ENCODE measurements at regions not wholly inside any gene's neighbourhood (a gene's known extent, or its start where the extent isn't known, plus 50 kb on each side); places are given as distances from the start of the nearest gene placed in this dataset.
"Not testable (repeated sequence)": the region's sequence is repeated elsewhere in the genome, so short reads cannot be mapped to it uniquely, and the experiment has no call there.

GRCh38 chr9:6160579-6160978 lies 55.0 kb upstream of the IL33 start:
- DNase-seq (ENCODE audit: low spot score), result no peak

- no peak for DNase-seq (ENCODE audit: low spot score)
Observed at GRCh38 chr9:6153425-6153824, 62.2 kb upstream of the IL33 start.

DNA sequence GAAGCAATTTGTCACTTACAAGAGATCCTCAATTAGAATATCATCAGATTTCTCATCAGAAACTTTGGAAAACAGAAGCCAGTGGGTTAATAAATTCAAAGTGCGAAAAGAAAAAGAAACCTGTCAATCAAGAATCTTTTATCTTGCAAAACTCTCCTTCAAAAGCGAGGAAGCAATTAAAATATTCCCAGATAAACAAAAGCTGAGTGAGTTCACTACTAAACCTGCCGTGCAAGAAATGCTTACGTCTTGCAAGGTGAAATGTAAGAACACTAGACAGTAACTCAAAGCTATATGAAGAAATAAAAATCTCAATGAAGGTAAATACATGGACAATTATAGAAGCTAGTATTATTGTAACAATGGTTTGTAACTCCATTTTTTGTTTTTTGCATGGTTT lies 62.8 kb upstream of the IL33 start:
- no peak for DNase-seq (ENCODE audit: low spot score)

GRCh38 chr9:6150483-6150882 lies 65.1 kb upstream of the IL33 start:
- DNase-seq (ENCODE audit: low spot score), result no peak

DNA sequence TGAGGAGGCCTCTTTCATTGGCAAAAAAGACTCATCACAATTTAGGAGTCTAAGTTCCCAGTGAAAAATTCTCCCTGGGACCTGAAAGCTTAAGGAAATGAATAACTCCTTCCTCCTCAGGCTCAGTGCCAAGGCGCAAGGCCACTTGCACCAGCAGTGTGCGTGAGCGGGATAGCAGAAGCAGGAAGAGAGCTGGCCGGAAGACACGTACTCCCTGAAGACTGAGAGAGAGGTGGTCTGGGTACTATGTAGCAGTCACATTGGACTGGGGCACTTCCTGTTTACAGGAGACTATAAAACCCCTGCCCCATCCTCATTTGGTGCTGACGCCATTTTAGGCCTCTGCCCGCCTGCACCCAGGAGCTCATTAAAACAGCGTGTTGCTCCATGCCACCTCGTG lies 66.3 kb upstream of the IL33 start:
- no peak for DNase-seq (ENCODE audit: low spot score)

GRCh38 chr9:6147846-6148245 lies 67.8 kb upstream of the IL33 start:
- no peak for DNase-seq (ENCODE audit: low spot score)

DNA sequence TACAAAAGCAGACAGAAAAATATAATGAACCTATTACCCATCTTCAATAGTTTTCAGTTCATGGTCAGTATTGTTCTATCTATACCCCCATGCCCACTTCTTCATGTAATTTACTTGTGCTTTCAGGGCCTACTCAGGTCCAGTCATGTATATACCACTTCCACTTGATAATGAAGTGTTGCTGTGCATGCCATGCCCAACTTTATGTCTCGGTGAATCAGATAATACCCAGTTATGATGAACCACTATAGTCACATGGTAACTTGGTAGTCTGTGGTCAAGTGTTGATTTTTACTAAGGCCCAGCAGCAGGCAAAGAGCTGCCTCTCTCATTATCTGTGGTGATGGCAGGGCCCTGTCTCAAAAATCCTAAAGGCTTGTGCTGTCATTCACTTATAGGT lies 70.7 kb upstream of the IL33 start:
- DNase-seq (ENCODE audit: low spot score), result no peak

- DNase-seq (ENCODE audit: low spot score), result no peak
Observed at GRCh38 chr9:6142799-6143454, 72.7 kb upstream of the IL33 start.

- DNase-seq (ENCODE audit: low spot score), result not testable (repeated sequence)
Observed at GRCh38 chr9:6135780-6136179, 79.8 kb upstream of the IL33 start.

- DNase-seq (ENCODE audit: low spot score), result no peak
Observed at GRCh38 chr9:6134661-6135180, 80.9 kb upstream of the IL33 start.

- no peak for DNase-seq (ENCODE audit: low spot score)
Observed at GRCh38 chr9:6133346-6134063, 82.1 kb upstream of the IL33 start.

GRCh38 chr9:6132650-6133049 lies 83.0 kb upstream of the IL33 start:
- DNase-seq (ENCODE audit: low spot score), result no peak

- DNase-seq (ENCODE audit: low spot score), result no peak
Observed at GRCh38 chr9:6128030-6128429, 87.6 kb upstream of the IL33 start.

DNA sequence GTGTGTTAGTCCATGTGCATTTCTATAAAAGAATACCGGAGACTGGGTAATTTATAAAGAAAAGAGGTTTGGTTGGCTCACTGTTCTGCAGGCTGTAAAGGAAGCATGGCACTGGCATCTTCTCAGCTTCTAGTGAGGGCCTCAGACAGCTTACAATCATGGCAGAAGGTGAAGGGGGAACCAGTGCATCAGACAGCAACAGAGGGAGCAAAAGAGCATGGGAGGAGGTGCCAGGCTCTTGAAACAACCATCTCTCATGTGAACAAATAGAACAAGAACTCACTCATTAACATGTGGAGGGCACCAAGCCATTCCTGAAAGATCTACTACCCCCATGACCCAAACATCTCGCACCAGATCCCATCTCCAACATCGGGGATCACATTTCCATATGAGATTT lies 89.2 kb upstream of the IL33 start:
- no peak for DNase-seq (ENCODE audit: low spot score)

GRCh38 chr9:6123416-6123815 lies 92.2 kb upstream of the IL33 start:
- DNase-seq (ENCODE audit: low spot score), result no peak

GRCh38 chr9:6121707-6122106 lies 93.9 kb upstream of the IL33 start:
- DNase-seq (ENCODE audit: low spot score), result no peak

DNA sequence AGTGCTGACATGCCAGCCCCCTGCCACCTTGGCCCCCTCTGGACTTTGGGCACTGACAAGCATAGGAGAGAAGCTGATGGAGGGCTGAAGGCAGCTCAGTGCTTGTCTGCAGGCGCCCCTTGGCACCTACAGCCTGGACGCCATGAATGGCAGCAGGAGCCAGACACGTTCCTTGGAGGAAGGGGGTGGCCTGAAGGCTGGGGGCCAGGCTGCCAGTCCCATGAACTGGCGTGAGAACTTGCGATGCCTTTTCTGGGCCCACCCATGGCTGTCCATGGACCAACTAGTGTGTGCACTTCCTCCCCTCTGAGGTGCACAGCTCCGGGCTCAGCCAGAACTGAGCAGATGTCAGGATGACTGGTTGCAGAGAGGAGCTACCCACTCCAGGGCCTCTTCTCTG lies 99.0 kb upstream of the RANBP6 start:
- no peak for DNase-seq (ENCODE audit: low spot score)

DNA sequence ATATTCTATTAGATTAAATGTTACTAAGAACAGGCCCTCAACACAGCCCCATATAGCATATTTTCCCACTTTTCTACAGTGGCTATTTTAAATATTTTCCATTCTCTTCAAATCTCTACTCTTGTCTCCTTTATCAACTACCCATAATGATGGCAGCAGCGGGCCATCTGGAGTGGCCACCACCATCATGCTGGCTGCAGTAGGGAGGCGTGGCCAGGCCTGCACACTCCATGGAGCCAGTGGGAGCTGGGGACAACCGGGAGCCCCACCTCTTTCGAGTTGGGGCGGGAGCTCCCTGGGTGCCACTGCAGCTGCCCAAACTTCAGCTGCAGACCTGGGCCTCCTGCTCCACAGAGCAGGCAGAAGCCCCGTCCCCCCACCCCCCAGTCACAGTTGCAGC lies 98.4 kb upstream of the RANBP6 start:
- no peak for DNase-seq (ENCODE audit: low spot score)

GRCh38 chr9:6113312-6113711 lies 97.9 kb upstream of the RANBP6 start:
- no peak for DNase-seq (ENCODE audit: low spot score)

DNA sequence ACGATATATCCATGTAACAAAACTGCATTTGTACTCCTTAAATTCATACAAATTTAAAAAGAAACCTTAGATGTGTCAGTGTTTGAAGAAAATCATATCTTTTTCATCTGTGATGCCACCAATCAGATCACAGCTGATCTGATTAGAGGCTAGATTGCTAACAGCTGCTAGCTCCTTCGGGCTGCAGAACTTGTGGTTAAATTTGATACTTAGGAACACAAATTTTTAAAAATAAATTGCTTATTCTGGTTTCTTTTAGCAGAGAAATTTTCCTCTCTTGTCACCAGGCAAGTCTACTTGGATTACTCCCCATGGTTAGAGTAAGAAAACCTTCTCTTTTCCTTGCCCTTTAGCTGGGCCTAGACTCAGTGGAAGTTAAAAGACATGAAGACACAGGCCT lies 94.6 kb upstream of the RANBP6 start:
- DNase-seq (ENCODE audit: low spot score), result no peak

- no peak for DNase-seq (ENCODE audit: low spot score)
Observed at GRCh38 chr9:6109571-6109970, 94.1 kb upstream of the RANBP6 start.

- DNase-seq (ENCODE audit: low spot score), result peak; percentile 35
Observed at GRCh38 chr9:6106711-6107339, 91.4 kb upstream of the RANBP6 start.

DNA sequence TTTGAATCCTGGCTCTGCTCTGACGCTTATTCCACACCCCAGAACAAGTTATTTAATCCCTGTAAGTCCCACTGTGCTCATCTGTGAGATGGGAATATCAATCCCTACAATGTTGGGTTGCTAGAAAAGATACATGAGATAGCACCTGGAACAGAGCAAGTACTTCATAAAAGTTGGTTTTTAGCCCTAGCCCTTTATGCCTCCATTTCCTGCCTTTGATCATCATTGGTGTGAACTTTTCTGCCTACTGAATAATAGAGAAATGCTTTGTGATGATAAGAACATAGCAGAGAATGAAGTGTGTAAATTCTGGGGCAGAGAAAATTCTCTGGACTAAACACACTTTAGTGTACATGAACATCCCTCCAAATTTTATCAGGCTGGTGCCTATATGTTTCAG lies 90.3 kb upstream of the RANBP6 start:
- no peak for DNase-seq (ENCODE audit: low spot score)
